HG03139 (cell line): ENCODE measurements at regions not wholly inside any gene's neighbourhood (a gene's known extent, or its start where the extent isn't known, plus 50 kb on each side); places are given as distances from the start of the nearest gene placed in this dataset.

Experiments
- ATAC-seq: cut with Tn5 transposase; IDR thresholded peaks from one replicate; pipeline ENCODE4 v1.9.1; 2021; ENCODE audit not compliant: unreplicated experiment

DNA sequence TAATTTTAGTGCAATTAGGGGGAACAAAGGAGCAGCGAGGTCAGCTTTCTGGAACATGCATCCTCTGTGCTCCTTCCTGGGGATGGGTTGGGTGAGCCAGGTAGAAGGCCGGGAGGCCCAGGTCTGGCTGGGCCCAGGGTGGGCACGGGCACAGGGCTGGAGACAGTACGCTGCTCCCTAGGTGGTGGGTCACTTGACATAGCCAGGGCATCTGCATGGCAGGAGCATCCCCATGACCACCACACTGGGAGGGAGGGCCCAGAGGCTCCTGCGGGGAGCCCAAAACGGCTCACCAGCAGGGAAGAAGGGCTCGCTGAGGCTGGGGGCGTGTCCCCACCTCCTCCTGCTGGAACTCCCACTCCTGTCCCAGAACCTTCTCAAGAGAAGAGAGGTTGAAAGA is 216.8 kb downstream of the NXNL2 start:
- no peak for ATAC-seq

GRCh38 chr9:88753691-88754367 is 218.9 kb downstream of the NXNL2 start:
- ATAC-seq, result no peak

DNA sequence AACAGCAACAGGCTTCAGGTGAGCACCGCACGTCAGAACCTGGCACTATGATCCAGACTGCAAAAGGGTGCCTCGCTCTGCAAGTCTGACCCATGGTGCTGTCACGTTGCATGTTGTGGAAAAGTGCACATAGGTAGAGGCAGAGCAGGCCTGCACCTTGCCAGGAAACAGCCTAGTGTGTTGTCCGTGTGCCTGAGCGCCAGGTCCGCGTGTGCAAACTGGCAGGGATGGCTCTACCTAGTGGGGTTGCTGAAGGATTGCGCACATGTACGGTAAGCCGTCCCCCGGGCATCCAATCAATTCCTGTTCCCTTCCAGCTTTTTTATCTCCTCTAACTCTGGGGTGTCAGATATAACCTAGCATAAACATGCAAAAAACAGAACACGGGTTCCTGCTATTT is 219.5 kb downstream of the NXNL2 start:
- ATAC-seq, result no peak

DNA sequence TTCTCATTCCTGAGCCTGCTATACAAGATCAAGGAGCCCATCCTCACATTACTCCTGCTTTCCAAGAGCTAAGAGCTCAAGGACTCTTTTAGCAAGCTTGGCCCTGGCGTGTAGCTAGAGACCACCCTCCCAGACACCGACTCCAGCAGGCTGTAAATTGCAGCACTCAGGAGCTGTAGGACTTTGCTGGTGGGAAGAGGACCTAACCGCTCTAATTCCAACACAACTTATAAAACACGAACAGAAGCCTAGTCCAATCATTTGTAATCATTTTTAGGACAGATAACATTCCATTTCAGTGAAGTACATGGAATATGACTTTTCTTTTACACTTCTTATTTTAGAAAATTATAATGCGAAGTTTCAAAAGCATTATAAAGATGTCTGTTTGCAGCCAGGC is 219.9 kb downstream of the NXNL2 start:
- no peak for ATAC-seq

GRCh38 chr9:88757406-88758010 is 222.5 kb downstream of the NXNL2 start:
- no peak for ATAC-seq

DNA sequence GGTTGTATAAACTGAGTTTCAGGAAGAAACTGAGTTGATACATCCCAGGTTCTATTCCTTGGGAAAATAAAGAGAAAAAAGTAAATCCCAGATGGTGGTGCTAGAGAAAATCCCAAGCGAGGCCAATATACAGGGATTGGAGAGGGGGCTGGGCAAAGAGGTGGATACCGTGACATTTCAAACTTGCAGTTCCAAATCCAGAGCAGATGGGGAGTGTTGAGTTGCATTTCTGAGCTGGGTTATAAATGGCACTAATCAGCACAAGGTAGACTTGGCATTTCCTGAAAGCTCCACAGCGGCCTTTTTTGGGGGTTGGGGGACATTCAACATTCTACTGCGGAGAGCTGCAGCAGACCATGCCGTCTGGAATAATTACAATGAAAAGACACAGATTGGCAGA is 224.4 kb downstream of the NXNL2 start:
- no peak for ATAC-seq

- no peak for ATAC-seq
Observed at GRCh38 chr9:88766778-88767503, 224.3 kb upstream of the S1PR3 start.

GRCh38 chr9:88767504-88767790 is 223.8 kb upstream of the S1PR3 start:
- ATAC-seq, result no peak

DNA sequence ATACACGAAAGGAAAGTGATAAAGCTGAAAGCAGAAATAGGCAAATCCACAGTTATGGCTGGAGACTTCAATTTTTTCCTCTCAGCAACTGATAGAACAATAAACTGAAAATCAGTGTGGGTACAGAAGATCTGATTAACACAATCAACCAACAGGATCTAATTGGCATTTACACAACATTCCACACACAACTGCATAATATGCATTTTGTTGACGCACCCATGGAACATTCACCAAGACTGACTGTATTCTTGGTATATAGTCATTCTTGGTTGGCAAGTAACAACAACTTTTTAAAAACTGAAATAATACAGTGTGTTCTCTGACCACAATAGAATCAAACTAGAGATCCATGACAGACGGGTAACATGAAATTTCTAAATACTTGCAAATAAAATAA is 218.7 kb upstream of the S1PR3 start:
- ATAC-seq, result no peak

- ATAC-seq, result no peak
Observed at GRCh38 chr9:88773126-88773525, 218.1 kb upstream of the S1PR3 start.

GRCh38 chr9:88773627-88774244 is 217.5 kb upstream of the S1PR3 start:
- ATAC-seq, result no peak

DNA sequence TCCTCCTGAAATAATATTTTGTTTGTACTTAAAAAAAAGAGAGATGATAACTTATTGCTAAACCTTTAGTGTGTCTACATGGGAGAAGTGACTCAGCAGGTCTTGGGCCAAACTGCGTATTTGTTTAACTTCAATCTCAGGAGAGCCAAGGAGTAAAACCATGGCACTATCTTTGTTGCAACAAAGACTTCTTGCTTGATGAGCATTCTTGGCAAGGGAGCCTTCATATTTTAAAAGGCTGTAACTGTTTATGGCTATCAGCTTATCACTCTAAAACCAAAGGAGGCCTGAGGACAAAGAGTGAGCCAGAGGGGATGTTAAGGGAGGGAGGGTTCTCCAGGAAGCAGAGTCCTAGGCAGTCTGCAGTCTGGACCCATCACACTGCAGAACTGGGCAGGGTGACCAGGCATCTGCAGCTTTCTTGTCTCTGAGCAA is 216.2 kb upstream of the S1PR3 start:
- ATAC-seq, result no peak

GRCh38 chr9:88775559-88775958 is 215.7 kb upstream of the S1PR3 start:
- no peak for ATAC-seq

DNA sequence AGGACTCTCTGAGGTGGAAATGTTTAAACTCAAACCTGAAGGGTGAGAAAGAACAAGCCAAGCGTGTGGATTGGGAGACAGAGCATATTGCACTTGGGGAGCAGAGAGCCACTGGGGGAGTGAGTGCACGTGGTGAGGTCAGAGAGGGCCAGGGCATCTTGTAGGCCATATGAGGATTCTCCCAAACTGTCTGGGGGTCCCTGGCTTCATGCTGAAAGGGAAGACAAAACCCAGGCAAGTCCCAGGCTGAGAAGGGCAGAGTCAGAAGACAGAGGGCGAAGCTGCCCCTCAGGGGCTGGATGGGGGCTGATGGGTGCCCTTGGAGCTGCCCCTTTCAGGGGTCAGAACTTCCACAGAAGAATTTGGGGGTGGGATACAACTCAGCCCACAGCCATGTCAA is 215.3 kb upstream of the S1PR3 start:
- ATAC-seq, result no peak

- no peak for ATAC-seq
Observed at GRCh38 chr9:88776717-88777497, 214.4 kb upstream of the S1PR3 start.

DNA sequence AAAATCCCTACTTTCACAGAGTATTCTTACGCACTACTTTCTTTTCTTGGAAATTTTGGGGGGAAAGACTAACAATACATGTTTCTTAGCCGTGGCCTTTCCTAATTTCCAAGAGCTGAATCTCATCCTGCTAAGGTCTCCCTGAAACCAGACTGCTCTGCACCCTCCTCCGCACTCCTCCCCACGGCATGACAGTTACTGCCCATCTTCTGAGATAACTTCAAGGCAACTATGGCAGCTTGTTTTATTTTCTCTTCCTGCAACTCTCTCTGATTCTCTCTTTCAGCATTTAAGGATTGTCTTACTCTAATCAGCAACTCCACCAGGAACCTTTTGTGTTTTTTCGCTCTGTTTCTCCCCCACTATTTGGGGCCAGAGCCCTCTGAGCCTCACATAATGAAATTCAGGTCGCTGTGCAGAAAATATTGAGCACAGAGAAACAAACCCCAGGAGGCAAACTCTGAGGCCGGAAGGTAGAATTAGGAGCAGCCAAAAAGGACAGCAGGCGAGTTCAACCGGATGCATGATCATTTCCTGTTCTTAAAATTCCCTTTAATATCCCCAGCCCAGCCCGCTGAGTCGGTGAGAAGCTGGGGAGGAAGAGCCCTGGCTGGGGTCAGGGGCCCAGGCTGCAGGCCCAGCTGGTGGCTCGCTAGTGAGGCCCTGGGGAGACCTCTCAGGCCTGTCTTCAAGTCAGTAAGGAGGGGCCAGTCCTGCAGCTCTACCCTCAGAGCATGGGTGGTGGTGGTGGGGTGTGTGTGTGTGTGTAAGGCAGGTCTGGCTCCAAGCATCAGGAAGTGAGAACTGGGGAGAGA is 213.6 kb upstream of the S1PR3 start:
- no peak for ATAC-seq

DNA sequence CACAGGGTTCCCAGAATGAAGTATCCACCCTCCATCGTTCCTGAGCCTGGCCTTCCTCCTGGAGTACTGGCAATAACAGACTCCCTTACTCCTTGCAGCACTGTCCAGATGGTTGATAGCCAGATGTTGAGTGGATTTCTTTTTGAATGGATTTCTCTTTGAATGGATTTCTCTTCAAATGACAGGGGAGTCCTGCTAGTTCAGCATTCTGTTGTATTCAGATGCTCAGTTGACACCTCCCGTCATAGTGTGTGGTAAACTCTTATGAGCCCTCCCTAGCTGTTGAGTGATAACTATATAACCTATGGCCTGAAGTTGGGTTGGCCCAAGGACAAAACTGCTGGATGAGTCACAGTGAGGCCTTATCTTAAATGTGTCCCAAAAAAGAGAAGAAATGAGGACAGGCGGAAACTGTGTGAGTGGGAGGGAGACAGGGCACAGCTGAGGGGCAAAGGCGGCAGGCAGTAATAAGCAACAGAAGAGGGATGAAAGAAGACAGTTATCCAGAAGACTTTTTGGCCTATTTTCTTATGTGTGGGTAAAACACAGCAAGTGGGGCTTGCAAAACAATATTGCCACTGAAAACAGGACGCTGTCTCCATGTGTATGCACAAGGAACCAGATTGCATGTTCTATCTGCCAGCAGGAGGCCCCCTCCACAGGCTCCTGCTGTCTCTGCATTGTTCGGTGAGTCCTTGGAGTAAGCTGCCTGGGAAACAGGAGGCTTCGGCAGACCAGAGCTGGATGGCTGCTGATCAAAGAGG is 209.5 kb upstream of the S1PR3 start:
- no peak for ATAC-seq

DNA sequence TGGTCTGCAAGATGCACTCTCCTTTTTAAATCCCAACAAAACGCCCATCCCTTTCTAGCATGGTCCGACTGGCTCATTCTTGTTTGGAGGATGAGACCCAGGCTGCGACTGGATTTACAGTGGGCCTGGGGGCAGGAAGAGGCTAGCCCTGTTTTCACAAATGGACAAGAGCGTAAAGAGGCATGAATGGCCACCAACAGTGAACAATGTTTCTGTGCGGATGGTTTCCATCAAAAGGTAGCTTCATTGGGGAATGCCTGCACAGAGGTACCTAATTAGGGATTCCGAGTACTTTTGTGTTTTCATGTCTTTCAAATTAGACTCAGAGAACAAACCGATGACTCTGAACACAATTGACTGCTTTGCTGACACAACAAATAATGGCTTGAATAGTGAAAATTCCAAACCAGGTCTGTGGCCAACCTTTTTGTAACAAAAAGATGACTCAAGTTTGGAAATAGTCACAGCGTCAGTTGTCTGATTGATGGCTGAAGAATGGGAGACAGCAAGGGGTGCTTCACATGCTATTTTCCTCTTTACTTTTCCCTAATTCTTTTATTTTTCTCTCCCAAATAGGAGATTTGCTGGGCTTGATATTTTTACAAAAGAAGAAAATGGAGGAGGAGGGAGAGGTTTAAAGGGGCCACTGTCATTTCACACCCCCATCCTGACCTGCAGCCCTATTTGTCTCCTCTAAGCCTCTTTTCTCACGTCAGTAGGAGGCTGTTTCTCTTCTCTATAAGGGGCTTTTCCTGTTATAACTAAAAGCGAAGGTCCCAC is 208.1 kb upstream of the S1PR3 start:
- ATAC-seq, result no peak

DNA sequence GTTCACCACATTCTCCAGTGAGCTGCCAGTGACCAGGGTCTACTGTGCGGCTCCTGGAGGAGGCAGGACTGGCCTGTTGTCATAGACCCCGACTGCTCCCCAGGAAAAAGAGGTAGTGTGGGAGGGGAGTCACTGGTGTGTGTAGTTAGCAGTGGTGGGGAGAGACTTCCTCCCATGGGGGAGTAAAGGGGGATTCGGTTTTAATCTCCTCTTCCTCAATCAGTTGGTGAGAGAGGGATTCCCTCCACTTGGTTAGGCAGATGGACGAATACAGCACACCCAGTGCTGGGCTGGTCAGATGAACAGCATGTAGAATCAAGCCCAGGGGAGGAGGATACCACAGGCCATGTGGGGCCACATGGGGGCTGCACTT is 207.6 kb upstream of the S1PR3 start:
- no peak for ATAC-seq
